Upper lobe of right lung (tissue), 1 donor: ENCODE measurements at regions not wholly inside any gene's neighbourhood (a gene's known extent, or its start where the extent isn't known, plus 50 kb on each side); places are given as distances from the start of the nearest gene placed in this dataset.
A peak's percentile ranks its signal among the peaks of the same experiment; 100 is the strongest.
"Not testable (repeated sequence)": the region's sequence is repeated elsewhere in the genome, so short reads cannot be mapped to it uniquely, and the experiment has no call there.

Experiments used
- ATAC-seq: fragments of 200-7000 bp; cut with Tn5 transposase; one replicate; pipeline ENCODE4 v1.9.1; 2020; ENCODE audit warnings: mild to moderate bottlenecking, moderate library complexity
- DNase-seq: peaks from one replicate; pipeline ENCODE4 v3.0.0-alpha.2; 2020
- H3K27ac ChIP-seq: fragments of 200-600 bp; one replicate; pipeline ENCODE4 v1.8.0; 2022
- H3K27me3 ChIP-seq: fragments of 200-600 bp; one replicate; pipeline ENCODE4 v1.8.0; 2022; ENCODE audit warnings: mild to moderate bottlenecking
- H3K36me3 ChIP-seq: fragments of 200-600 bp; one replicate; pipeline ENCODE4 v1.8.0; 2022
- H3K4me1 ChIP-seq: fragments of 200-600 bp; one replicate; pipeline ENCODE4 v1.8.0; 2022
- H3K4me3 ChIP-seq: fragments of 200-600 bp; one replicate; pipeline ENCODE4 v1.8.0; 2022; ENCODE audit warnings: mild to moderate bottlenecking
- H3K9me3 ChIP-seq: fragments of 200-600 bp; one replicate; pipeline ENCODE4 v1.8.0; 2022
- CTCF ChIP-seq: fragments of 200-600 bp; IDR thresholded peaks from one replicate; pipeline ENCODE4 v1.8.0; 2022; ENCODE audit warnings: antibody characterized with exemption
- intact Hi-C: fragments of 100-400 bp; cut with DNase I; formaldehyde crosslinking; loops from one replicate; pipeline ENCODE4 v1.11.0; 2022
- donor health status: DM: no; HTN: yes; CAD: no; lungs with severe emphysema.

GRCh38 chr3:182139627-182140357 lies 428.1 kb downstream of the SOX2 start:
- no peaks in the 10 kb centered on the region for H3K9me3 ChIP-seq
- TF ChIP-seq CTCF: no peak
- ATAC-seq (no peak), DNase-seq (no peak)
- no peaks in the 10 kb centered on the region for H3K4me1 ChIP-seq
- H3K27ac ChIP-seq: no peak overlapping the region
- intact Hi-C loops: no loop called here
- H3K4me3 ChIP-seq: no peak overlapping the region
- no peaks in the 10 kb centered on the region for H3K36me3 ChIP-seq
- H3K27me3 ChIP-seq: no peaks in the 10 kb centered on the region

- no peak for DNase-seq
- no peaks in the 10 kb centered on the region for H3K4me1 ChIP-seq
- intact Hi-C loops: no loop called here
- ATAC-seq: no peak
- H3K27ac ChIP-seq: no peak overlapping the region
- no peak for TF ChIP-seq CTCF
- H3K27me3 ChIP-seq: no peaks in the 10 kb centered on the region
- H3K4me3 ChIP-seq: no peak overlapping the region
- no peaks in the 10 kb centered on the region for H3K9me3 ChIP-seq
- no peaks in the 10 kb centered on the region for H3K36me3 ChIP-seq
These were observed 431.2 kb downstream of the SOX2 start for GRCh38 chr3:182142928-182143327.

- Histone ChIP-seq H3K27ac (no peak overlapping the region), H3K4me3 (no peak overlapping the region), H3K36me3 (no peaks in the 10 kb centered on the region), H3K9me3 (no peaks in the 10 kb centered on the region), H3K4me1 (no peaks in the 10 kb centered on the region), H3K27me3 (no peaks in the 10 kb centered on the region)
- ATAC-seq (no peak), DNase-seq (no peak)
- intact Hi-C loops: no loop called here
- no peak for TF ChIP-seq CTCF
These were observed 432.2 kb downstream of the SOX2 start for GRCh38 chr3:182143903-182144302.

GRCh38 chr3:182148360-182148759 lies 436.6 kb downstream of the SOX2 start:
- Histone ChIP-seq H3K4me3 (no peak overlapping the region), H3K27me3 (no peaks in the 10 kb centered on the region), H3K4me1 (no peaks in the 10 kb centered on the region), H3K36me3 (no peaks in the 10 kb centered on the region), H3K9me3 (no peaks in the 10 kb centered on the region), H3K27ac (no peak overlapping the region)
- TF ChIP-seq CTCF: no peak
- ATAC-seq (no peak), DNase-seq (no peak)
- intact Hi-C loops: no loop called here

- Histone ChIP-seq H3K9me3 (no peaks in the 10 kb centered on the region), H3K36me3 (no peaks in the 10 kb centered on the region), H3K4me1 (no peaks in the 10 kb centered on the region), H3K27me3 (no peaks in the 10 kb centered on the region), H3K27ac (no peak overlapping the region), H3K4me3 (no peak overlapping the region)
- DNase-seq (no peak), ATAC-seq (no peak)
- TF ChIP-seq CTCF: no peak
- intact Hi-C loops: no loop called here
These were observed 437.9 kb downstream of the SOX2 start for GRCh38 chr3:182149594-182149993.

- H3K4me1 ChIP-seq, H3K9me3 ChIP-seq, H3K27me3 ChIP-seq, intact Hi-C loops, ATAC-seq, H3K36me3 ChIP-seq, H3K27ac ChIP-seq, H3K4me3 ChIP-seq: not testable (repeated sequence)
- peak; percentile 60 for DNase-seq
These were observed 444.6 kb downstream of the SOX2 start for GRCh38 chr3:182156326-182156725.
